ENCODE measurements at regions not wholly inside any gene's neighbourhood (a gene's known extent, or its start where the extent isn't known, plus 50 kb on each side); places are given as distances from the start of the nearest gene placed in this dataset.

GRCh38 chr15:29382862-29383261, 113.2 kb upstream of the NSMCE3 start:
- no peaks in the 10 kb centered on the region for H3K36me3 ChIP-seq (ENCODE audit: control insufficient read depth, insufficient read depth, low read length)
- DNase-seq: no peak
- peaks cover 0 to 2% (median 0%) of the 10 kb centered on the region in 7 donors for H3K9me3 Mint-ChIP-seq
- no peak overlapping the region for H3K4me3 Mint-ChIP-seq
- H3K27me3 ChIP-seq (ENCODE audit: control insufficient read depth, insufficient read depth, low read length): no peaks in the 10 kb centered on the region
- ATAC-seq (ENCODE audit: low read depth in 2 of 2): no peak
- H3K36me3 Mint-ChIP-seq: no peaks in the 10 kb centered on the region
- H3K9me3 ChIP-seq (ENCODE audit: control insufficient read depth in 2 of 2, low read length in 2 of 2): no peaks in the 10 kb centered on the region
- no peaks in the 10 kb centered on the region for H3K27me3 Mint-ChIP-seq
- H3K27ac Mint-ChIP-seq: no peak overlapping the region
- no peak overlapping the region for H3K4me3 ChIP-seq (ENCODE audit: low read depth, low read length)
- no peaks in the 10 kb centered on the region for H3K4me1 Mint-ChIP-seq
- no peaks in the 10 kb centered on the region for H3K4me1 ChIP-seq (ENCODE audit: control insufficient read depth, insufficient read depth, low read length, poor library complexity, severe bottlenecking)
- H3K27ac ChIP-seq (ENCODE audit: insufficient read depth, low read length, poor library complexity, severe bottlenecking): no peak overlapping the region

- ATAC-seq (ENCODE audit: low read depth in 2 of 2) (no peak), DNase-seq (no peak)
- no peak overlapping the region for H3K4me3 ChIP-seq (ENCODE audit: low read depth, low read length)
- no peaks in the 10 kb centered on the region for H3K4me1 Mint-ChIP-seq
- H3K36me3 ChIP-seq (ENCODE audit: control insufficient read depth, insufficient read depth, low read length): no peaks in the 10 kb centered on the region
- H3K36me3 Mint-ChIP-seq: no peaks in the 10 kb centered on the region
- peaks cover 0 to 4% (median 0%) of the 10 kb centered on the region in 7 donors for H3K9me3 Mint-ChIP-seq
- H3K27ac ChIP-seq (ENCODE audit: insufficient read depth, low read length, poor library complexity, severe bottlenecking): no peak overlapping the region
- no peaks in the 10 kb centered on the region for H3K9me3 ChIP-seq (ENCODE audit: control insufficient read depth in 2 of 2, low read length in 2 of 2)
- H3K27me3 Mint-ChIP-seq: no peaks in the 10 kb centered on the region
- no peaks in the 10 kb centered on the region for H3K4me1 ChIP-seq (ENCODE audit: control insufficient read depth, insufficient read depth, low read length, poor library complexity, severe bottlenecking)
- H3K27me3 ChIP-seq (ENCODE audit: control insufficient read depth, insufficient read depth, low read length): no peaks in the 10 kb centered on the region
- H3K27ac Mint-ChIP-seq: no peak overlapping the region
- H3K4me3 Mint-ChIP-seq: no peak overlapping the region
These were observed 110.8 kb upstream of the NSMCE3 start for GRCh38 chr15:29380466-29380865.

- H3K36me3 Mint-ChIP-seq: no peaks in the 10 kb centered on the region
- DNase-seq (no peak), ATAC-seq (ENCODE audit: low read depth in 2 of 2) (no peak)
- H3K27me3 Mint-ChIP-seq: no peaks in the 10 kb centered on the region
- no peaks in the 10 kb centered on the region for H3K4me1 ChIP-seq (ENCODE audit: control insufficient read depth, insufficient read depth, low read length, poor library complexity, severe bottlenecking)
- H3K27ac Mint-ChIP-seq: no peak overlapping the region
- no peaks in the 10 kb centered on the region for H3K4me1 Mint-ChIP-seq
- H3K9me3 Mint-ChIP-seq: peaks cover 0 to 4% (median 0%) of the 10 kb centered on the region in 7 donors
- no peaks in the 10 kb centered on the region for H3K36me3 ChIP-seq (ENCODE audit: control insufficient read depth, insufficient read depth, low read length)
- no peak overlapping the region for H3K27ac ChIP-seq (ENCODE audit: insufficient read depth, low read length, poor library complexity, severe bottlenecking)
- no peak overlapping the region for H3K4me3 ChIP-seq (ENCODE audit: low read depth, low read length)
- H3K4me3 Mint-ChIP-seq: no peak overlapping the region
- no peaks in the 10 kb centered on the region for H3K9me3 ChIP-seq (ENCODE audit: control insufficient read depth in 2 of 2, low read length in 2 of 2)
- H3K27me3 ChIP-seq (ENCODE audit: control insufficient read depth, insufficient read depth, low read length): no peaks in the 10 kb centered on the region
These were observed 110.0 kb upstream of the NSMCE3 start for GRCh38 chr15:29379647-29380046.

GRCh38 chr15:29377161-29377560, 107.5 kb upstream of the NSMCE3 start:
- Mint-ChIP-seq H3K27ac (no peak overlapping the region), H3K4me1 (no peaks in the 10 kb centered on the region), H3K36me3 (no peaks in the 10 kb centered on the region), H3K27me3 (no peaks in the 10 kb centered on the region), H3K4me3 (no peak overlapping the region), H3K9me3 (peaks cover 0 to 1% (median 0%) of the 10 kb centered on the region in 7 donors)
- ATAC-seq (ENCODE audit: low read depth in 2 of 2): no peak
- Histone ChIP-seq H3K27me3 (ENCODE audit: control insufficient read depth, insufficient read depth, low read length) (no peaks in the 10 kb centered on the region), H3K27ac (ENCODE audit: insufficient read depth, low read length, poor library complexity, severe bottlenecking) (no peak overlapping the region), H3K36me3 (ENCODE audit: control insufficient read depth, insufficient read depth, low read length) (no peaks in the 10 kb centered on the region), H3K9me3 (ENCODE audit: control insufficient read depth in 2 of 2, low read length in 2 of 2) (no peaks in the 10 kb centered on the region), H3K4me3 (ENCODE audit: low read depth, low read length) (no peak overlapping the region), H3K4me1 (ENCODE audit: control insufficient read depth, insufficient read depth, low read length, poor library complexity, severe bottlenecking) (no peaks in the 10 kb centered on the region)
- DNase-seq: no peak

GRCh38 chr15:29376590-29376989, 107.0 kb upstream of the NSMCE3 start:
- no peaks in the 10 kb centered on the region for H3K4me1 ChIP-seq (ENCODE audit: control insufficient read depth, insufficient read depth, low read length, poor library complexity, severe bottlenecking)
- no peak for ATAC-seq (ENCODE audit: low read depth in 2 of 2)
- Mint-ChIP-seq H3K9me3 (peaks cover 0 to 1% (median 0%) of the 10 kb centered on the region in 7 donors), H3K4me3 (no peak overlapping the region), H3K27me3 (no peaks in the 10 kb centered on the region), H3K36me3 (no peaks in the 10 kb centered on the region), H3K4me1 (no peaks in the 10 kb centered on the region), H3K27ac (no peak overlapping the region)
- H3K27ac ChIP-seq (ENCODE audit: insufficient read depth, low read length, poor library complexity, severe bottlenecking): no peak overlapping the region
- no peak for DNase-seq
- H3K27me3 ChIP-seq (ENCODE audit: control insufficient read depth, insufficient read depth, low read length): no peaks in the 10 kb centered on the region
- no peaks in the 10 kb centered on the region for H3K36me3 ChIP-seq (ENCODE audit: control insufficient read depth, insufficient read depth, low read length)
- no peak overlapping the region for H3K4me3 ChIP-seq (ENCODE audit: low read depth, low read length)
- no peaks in the 10 kb centered on the region for H3K9me3 ChIP-seq (ENCODE audit: control insufficient read depth in 2 of 2, low read length in 2 of 2)

GRCh38 chr15:29369261-29369660, 99.6 kb upstream of the NSMCE3 start:
- Histone ChIP-seq H3K4me1 (ENCODE audit: control insufficient read depth, insufficient read depth, low read length, poor library complexity, severe bottlenecking) (no peaks in the 10 kb centered on the region), H3K27ac (ENCODE audit: insufficient read depth, low read length, poor library complexity, severe bottlenecking) (no peak overlapping the region), H3K4me3 (ENCODE audit: low read depth, low read length) (no peak overlapping the region), H3K27me3 (ENCODE audit: control insufficient read depth, insufficient read depth, low read length) (no peaks in the 10 kb centered on the region), H3K9me3 (ENCODE audit: control insufficient read depth in 2 of 2, low read length in 2 of 2) (peaks cover 13 to 21% of the 10 kb centered on the region in 2 experiments), H3K36me3 (ENCODE audit: control insufficient read depth, insufficient read depth, low read length) (no peaks in the 10 kb centered on the region)
- no peak for ATAC-seq (ENCODE audit: low read depth in 2 of 2)
- Mint-ChIP-seq H3K27me3 (peaks cover 4% of the 10 kb centered on the region), H3K9me3 (peaks cover 7 to 19% (median 9%) of the 10 kb centered on the region in 7 donors), H3K27ac (no peak overlapping the region), H3K4me3 (no peak overlapping the region), H3K4me1 (no peaks in the 10 kb centered on the region), H3K36me3 (no peaks in the 10 kb centered on the region)
- DNase-seq: no peak

- H3K4me3 Mint-ChIP-seq: no peak overlapping the region
- no peaks in the 10 kb centered on the region for H3K4me1 Mint-ChIP-seq
- H3K36me3 Mint-ChIP-seq: no peaks in the 10 kb centered on the region
- no peak for DNase-seq
- ATAC-seq (ENCODE audit: low read depth in 2 of 2): no peak
- Histone ChIP-seq H3K4me3 (ENCODE audit: low read depth, low read length) (no peak overlapping the region), H3K36me3 (ENCODE audit: control insufficient read depth, insufficient read depth, low read length) (no peaks in the 10 kb centered on the region), H3K9me3 (ENCODE audit: control insufficient read depth in 2 of 2, low read length in 2 of 2) (peaks cover 10 to 12% of the 10 kb centered on the region in 2 experiments), H3K27ac (ENCODE audit: insufficient read depth, low read length, poor library complexity, severe bottlenecking) (no peak overlapping the region), H3K4me1 (ENCODE audit: control insufficient read depth, insufficient read depth, low read length, poor library complexity, severe bottlenecking) (no peaks in the 10 kb centered on the region), H3K27me3 (ENCODE audit: control insufficient read depth, insufficient read depth, low read length) (no peaks in the 10 kb centered on the region)
- peaks cover 5 to 16% (median 11%) of the 10 kb centered on the region in 7 donors for H3K9me3 Mint-ChIP-seq
- H3K27ac Mint-ChIP-seq: no peak overlapping the region
- peaks cover 4% of the 10 kb centered on the region for H3K27me3 Mint-ChIP-seq
These were observed 94.9 kb upstream of the NSMCE3 start for GRCh38 chr15:29364426-29365078.

GRCh38 chr15:29361560-29361959, 91.9 kb upstream of the NSMCE3 start:
- H3K27ac Mint-ChIP-seq: no peak overlapping the region
- Histone ChIP-seq H3K36me3 (ENCODE audit: control insufficient read depth, insufficient read depth, low read length) (no peaks in the 10 kb centered on the region), H3K9me3 (ENCODE audit: control insufficient read depth in 2 of 2, low read length in 2 of 2) (no peaks in the 10 kb centered on the region), H3K27ac (ENCODE audit: insufficient read depth, low read length, poor library complexity, severe bottlenecking) (no peak overlapping the region), H3K4me1 (ENCODE audit: control insufficient read depth, insufficient read depth, low read length, poor library complexity, severe bottlenecking) (no peaks in the 10 kb centered on the region), H3K4me3 (ENCODE audit: low read depth, low read length) (no peak overlapping the region), H3K27me3 (ENCODE audit: control insufficient read depth, insufficient read depth, low read length) (no peaks in the 10 kb centered on the region)
- H3K36me3 Mint-ChIP-seq: no peaks in the 10 kb centered on the region
- ATAC-seq (ENCODE audit: low read depth in 2 of 2): no peak
- H3K4me3 Mint-ChIP-seq: no peak overlapping the region
- DNase-seq: no peak
- H3K9me3 Mint-ChIP-seq: peaks cover 0 to 2% (median 0%) of the 10 kb centered on the region in 7 donors
- no peaks in the 10 kb centered on the region for H3K27me3 Mint-ChIP-seq
- no peaks in the 10 kb centered on the region for H3K4me1 Mint-ChIP-seq
